Endothelial cell of umbilical vein (primary cell): ENCODE measurements at regions not wholly inside any gene's neighbourhood (a gene's known extent, or its start where the extent isn't known, plus 50 kb on each side); places are given as distances from the start of the nearest gene placed in this dataset.

Source experiments
- BruUV-seq: library from RNA; stranded (reverse); fragments of 400-500 nt; replicated peaks from 2 replicates; lab custom pipeline; 2021; lab: Mats Ljungman, UMichigan
- CTCF ChIA-PET: fragments of 300-600, 350-600 bp; sonication (Branson Sonifier 250); formaldehyde crosslinking; loops from one replicate; lab custom pipeline; 2021; ENCODE audit warnings: antibody characterized with exemption, inconsistent platforms; lab: Charles Lee
- POLR2A ChIA-PET: fragments of 300-600, 350-600 bp; sonication (Branson Sonifier 250); formaldehyde crosslinking; loops from one replicate; lab custom pipeline; 2021; ENCODE audit warnings: antibody characterized with exemption, inconsistent platforms; lab: Charles Lee
- DNase-seq: peaks from one replicate; pipeline ENCODE4 v3.0.0-alpha.2; 2011; ENCODE audit warnings: low read depth, low spot score
- FAIRE-seq: peaks from 2 replicates; lab custom pipeline; 2011; peaks lifted over from hg19 to GRCh38; lab: Jason Lieb, UNC
- H2AFZ ChIP-seq: 2 replicates; pipeline ENCODE4 v1.6.0; 2012; ENCODE audit warnings: low read depth, low read length, control low read depth, inconsistent platforms
- H3K27ac ChIP-seq: 2 replicates; pipeline ENCODE4 v1.5.1; 2011; ENCODE audit warnings: low read depth, mild to moderate bottlenecking, control low read depth, low read length, moderate library complexity; ENCODE audit not compliant: insufficient read depth
- H3K27me3 ChIP-seq, 2 experiments: 2 replicates each; pipeline versions ENCODE4 v1.6.0 to v1.6.1; 2011; ENCODE audit warnings: low read length in 2 of 2, mixed read lengths in 1 of 2; ENCODE audit not compliant: control insufficient read depth in 2 of 2, insufficient read depth in 2 of 2
- H3K36me3 ChIP-seq, 2 experiments: 2 replicates in 1 of 2; 3 replicates in 1 of 2; pipeline ENCODE4 v1.5.1; 2011; ENCODE audit warnings: low read length in 2 of 2, mild to moderate bottlenecking in 1 of 2, moderate library complexity in 1 of 2; ENCODE audit not compliant: control insufficient read depth in 2 of 2, insufficient read depth in 2 of 2; ENCODE audit errors: extremely low read depth in 1 of 2
- H3K4me1 ChIP-seq: 3 replicates; pipeline ENCODE4 v1.5.1; 2011; ENCODE audit warnings: mild to moderate bottlenecking, low read length; ENCODE audit not compliant: control insufficient read depth, insufficient read depth; ENCODE audit errors: extremely low read depth
- H3K4me2 ChIP-seq: 2 replicates; pipeline ENCODE4 v1.6.1; 2011; ENCODE audit warnings: low read length, control low read depth, mixed read lengths; ENCODE audit not compliant: insufficient read depth
- H3K4me3 ChIP-seq, 3 experiments: fragments of 200-600 bp in 1 of 3; sonication (generic), shearing (Covaris generic) in 1 of 3; replicated peaks in 1 of 3; 2 replicates each; pipeline ENCODE4 v1.5.1; 2011 to 2016; ENCODE audit warnings: control low read depth in 3 of 3, low read length in 3 of 3, mild to moderate bottlenecking in 2 of 3, inconsistent platforms in 1 of 3, low read depth in 1 of 3, moderate library complexity in 1 of 3; ENCODE audit not compliant: insufficient read depth in 1 of 3
- H3K79me2 ChIP-seq: 2 replicates; pipeline ENCODE4 v1.6.0; 2012; ENCODE audit warnings: low read length, inconsistent platforms; ENCODE audit not compliant: control insufficient read depth, insufficient read depth
- H3K9ac ChIP-seq: replicated peaks from 2 replicates; pipeline ENCODE3; 2011; ENCODE audit warnings: low read length, control low read depth; ENCODE audit not compliant: insufficient read depth; ENCODE audit errors: extremely low read depth
- H3K9me1 ChIP-seq: replicated peaks from 3 replicates; pipeline ENCODE4 v1.6.0; 2011; ENCODE audit warnings: mild to moderate bottlenecking, low read length; ENCODE audit not compliant: control insufficient read depth, insufficient read depth; ENCODE audit errors: extremely low read depth
- H3K9me3 ChIP-seq: replicated peaks from 2 replicates; pipeline ENCODE4 v1.5.1; 2012; ENCODE audit warnings: low read length, inconsistent platforms; ENCODE audit not compliant: control insufficient read depth, insufficient read depth
- H4K20me1 ChIP-seq: replicated peaks from 2 replicates; pipeline ENCODE3; 2011; ENCODE audit warnings: mild to moderate bottlenecking, low read length; ENCODE audit not compliant: control insufficient read depth, insufficient read depth; ENCODE audit errors: extremely low read depth
- EZH2 ChIP-seq: IDR thresholded peaks from 2 replicates; pipeline ENCODE4 v1.6.1; 2012; ENCODE audit warnings: borderline replicate concordance, low read depth, mild to moderate bottlenecking, moderate library complexity, low read length, inconsistent platforms; ENCODE audit not compliant: severe bottlenecking
- FOS ChIP-seq: IDR thresholded peaks from 2 replicates; pipeline ENCODE4 v1.6.1; 2011; ENCODE audit warnings: mild to moderate bottlenecking, low read length, moderate library complexity, borderline replicate concordance; ENCODE audit not compliant: insufficient read depth
- GATA2 ChIP-seq: IDR thresholded peaks from 2 replicates; pipeline ENCODE4 v1.7.0; 2011; ENCODE audit warnings: low read depth, mild to moderate bottlenecking, moderate library complexity, mixed read lengths, low read length; ENCODE audit not compliant: insufficient read length, insufficient read depth
- JUN ChIP-seq: IDR thresholded peaks from 2 replicates; pipeline ENCODE4 v1.6.1; 2011; ENCODE audit warnings: borderline replicate concordance, low read depth; ENCODE audit not compliant: insufficient read length, insufficient read depth
- MYC ChIP-seq: IDR thresholded peaks from one replicate; pipeline ENCODE4 v1.6.1; 2011; ENCODE audit warnings: mild to moderate bottlenecking, low read depth, low read length
- POLR2A ChIP-seq: IDR thresholded peaks from 2 replicates; pipeline ENCODE4 v1.6.1; 2012; ENCODE audit warnings: low read depth, mild to moderate bottlenecking, control low read depth, low read length
- POLR2AphosphoS5 ChIP-seq: IDR thresholded peaks from 2 replicates; pipeline ENCODE4 v1.6.1; 2012; ENCODE audit warnings: low read depth, mild to moderate bottlenecking, control low read depth, low read length, moderate library complexity; ENCODE audit not compliant: insufficient read depth
- dilution Hi-C: fragments of 300-500 bp; cut with MboI; formaldehyde crosslinking; loops from one replicate; pipeline ENCODE4 v1.15.0; 2019; ENCODE audit warnings: low sequenced_read_pairs; ENCODE audit not compliant: extremely low pct_ligation_motif_present
- intact Hi-C: fragments of 100-400 bp; cut with micrococcal nuclease; formaldehyde crosslinking; loops from one replicate; pipeline ENCODE4 v1.10.0; 2022
- TF ChIP-seq, protein P1 (sequence below), 2 donors: IDR thresholded peaks; 1 replicate in 1 of 2; 2 replicates in 1 of 2; pipeline ENCODE4 v1.5.1; 2011; ENCODE audit warnings: low read length in 2 of 2, mild to moderate bottlenecking in 2 of 2, moderate library complexity in 2 of 2, control low read depth in 1 of 2, inconsistent platforms in 1 of 2, low read depth in 1 of 2; ENCODE audit not compliant: insufficient read depth in 1 of 2; ENCODE audit errors: extremely low read depth in 1 of 2
- TF ChIP-seq, protein P2 (sequence below): IDR thresholded peaks from 2 replicates; pipeline ENCODE4 v1.6.1; 2011; ENCODE audit not compliant: insufficient read depth, insufficient read length

DNA sequence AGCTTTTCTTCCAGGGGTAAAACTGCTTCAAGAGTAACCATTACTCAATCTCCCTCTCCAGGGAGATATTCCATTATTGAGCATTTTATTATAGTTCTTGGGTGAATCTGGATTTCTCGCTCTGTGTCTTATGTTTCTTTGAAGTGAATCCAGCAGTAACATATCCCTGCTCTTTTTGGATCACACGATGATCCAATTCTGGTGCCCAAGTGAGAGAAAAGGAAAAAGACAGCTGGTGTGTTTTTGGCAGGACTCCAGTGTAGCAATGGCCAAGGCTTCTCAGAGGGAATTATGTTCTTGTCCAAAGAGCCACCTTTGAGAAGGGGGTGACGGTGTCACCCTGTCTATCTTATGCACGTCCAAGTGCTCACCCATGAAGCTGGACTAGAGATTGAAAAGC, 140.3 kb upstream of the ERRFI1 start:
- Histone ChIP-seq H2AFZ (no peak overlapping the region), H3K9me1 (no peaks in the 10 kb centered on the region), H3K9me3 (no peaks in the 10 kb centered on the region), H3K27me3 (no peaks in the 10 kb centered on the region), H3K27ac (no peak overlapping the region), H3K4me1 (peaks cover 10% of the 10 kb centered on the region), H3K36me3 (no peaks in the 10 kb centered on the region), H3K4me3 (no peak overlapping the region), H4K20me1 (no peaks in the 10 kb centered on the region), H3K9ac (no peak overlapping the region), H3K79me2 (no peaks in the 10 kb centered on the region), H3K4me2 (no peak overlapping the region)
- no TSS peak for BruUV-seq
- ChIA-PET CTCF (interaction anchor here (0.6 to 1.3 kb wide), 5 partner anchors 15 to 152 kb away, joined by 3 to 5 read pairs (median 3); no protein-coding TSS in a partner anchor), POLR2A (no interaction called here)
- TF ChIP-seq POLR2A: no peak
- TF ChIP-seq POLR2AphosphoS5: no peak
- no peak for TF ChIP-seq EZH2
- TF ChIP-seq, protein P1, sequence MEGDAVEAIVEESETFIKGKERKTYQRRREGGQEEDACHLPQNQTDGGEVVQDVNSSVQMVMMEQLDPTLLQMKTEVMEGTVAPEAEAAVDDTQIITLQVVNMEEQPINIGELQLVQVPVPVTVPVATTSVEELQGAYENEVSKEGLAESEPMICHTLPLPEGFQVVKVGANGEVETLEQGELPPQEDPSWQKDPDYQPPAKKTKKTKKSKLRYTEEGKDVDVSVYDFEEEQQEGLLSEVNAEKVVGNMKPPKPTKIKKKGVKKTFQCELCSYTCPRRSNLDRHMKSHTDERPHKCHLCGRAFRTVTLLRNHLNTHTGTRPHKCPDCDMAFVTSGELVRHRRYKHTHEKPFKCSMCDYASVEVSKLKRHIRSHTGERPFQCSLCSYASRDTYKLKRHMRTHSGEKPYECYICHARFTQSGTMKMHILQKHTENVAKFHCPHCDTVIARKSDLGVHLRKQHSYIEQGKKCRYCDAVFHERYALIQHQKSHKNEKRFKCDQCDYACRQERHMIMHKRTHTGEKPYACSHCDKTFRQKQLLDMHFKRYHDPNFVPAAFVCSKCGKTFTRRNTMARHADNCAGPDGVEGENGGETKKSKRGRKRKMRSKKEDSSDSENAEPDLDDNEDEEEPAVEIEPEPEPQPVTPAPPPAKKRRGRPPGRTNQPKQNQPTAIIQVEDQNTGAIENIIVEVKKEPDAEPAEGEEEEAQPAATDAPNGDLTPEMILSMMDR (IDR thresholded peaks at IDR 0.05; ENCODE audit: extremely low read depth in 1 of 2, insufficient read depth in 1 of 2, low read depth in 1 of 2, low read length in 2 of 2): no peak
- TF ChIP-seq GATA2: no peak
- TF ChIP-seq MYC: no peak
- TF ChIP-seq JUN: no peak
- TF ChIP-seq, protein P2, sequence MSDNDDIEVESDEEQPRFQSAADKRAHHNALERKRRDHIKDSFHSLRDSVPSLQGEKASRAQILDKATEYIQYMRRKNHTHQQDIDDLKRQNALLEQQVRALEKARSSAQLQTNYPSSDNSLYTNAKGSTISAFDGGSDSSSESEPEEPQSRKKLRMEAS: no peak
- no peak for TF ChIP-seq FOS
- intact Hi-C loops (no loop called here), dilution Hi-C loops (no loop called here)
- DNase-seq (no peak), FAIRE-seq (no peak)
